ENCODE measurements at regions not wholly inside any gene's neighbourhood (a gene's known extent, or its start where the extent isn't known, plus 50 kb on each side); places are given as distances from the start of the nearest gene placed in this dataset.
A peak's percentile ranks its signal among the peaks of the same experiment; 100 is the strongest.
"Not testable (repeated sequence)": the region's sequence is repeated elsewhere in the genome, so short reads cannot be mapped to it uniquely, and the experiment has no call there.

DNA sequence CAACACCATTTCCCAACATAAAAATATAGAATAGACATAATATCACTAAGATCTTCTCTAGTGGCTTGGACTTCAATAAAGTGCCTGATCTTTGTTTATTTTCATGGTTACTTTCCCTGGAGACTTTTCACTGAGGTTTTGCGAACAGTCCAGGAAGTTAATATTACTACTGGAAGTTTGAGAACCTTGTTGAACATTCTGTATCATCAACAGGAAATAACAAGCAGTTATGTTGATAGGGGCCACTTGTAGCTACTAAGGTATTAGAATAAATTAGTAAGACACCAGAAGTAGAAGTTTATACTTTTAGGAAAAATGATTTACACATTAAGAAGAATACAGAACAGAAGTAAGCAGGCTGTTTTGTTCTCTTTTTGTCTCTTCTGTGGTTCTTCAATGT lies 180.2 kb downstream of the TFAP2B start:
- no peak for DNase-seq

DNA sequence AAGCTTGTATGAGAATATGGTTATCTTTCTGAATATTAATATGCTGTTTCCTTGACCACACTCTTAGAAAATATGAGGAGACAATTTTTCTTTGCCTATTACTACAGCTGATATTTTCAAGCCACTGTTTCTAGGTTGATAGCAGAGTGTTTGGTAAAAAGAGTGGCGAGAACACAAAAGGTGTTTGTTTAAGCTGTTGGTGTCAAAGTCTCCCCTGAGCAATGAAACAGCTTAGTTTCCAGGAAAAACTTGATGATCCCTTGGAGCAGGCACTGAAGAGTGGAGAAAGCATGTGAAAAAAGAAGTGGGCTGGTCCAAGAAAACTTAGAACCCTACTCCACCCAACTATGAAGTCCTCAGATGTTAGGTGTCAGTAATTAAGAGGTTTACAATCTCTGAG lies 182.7 kb downstream of the TFAP2B start:
- DNase-seq: no peak

DNA sequence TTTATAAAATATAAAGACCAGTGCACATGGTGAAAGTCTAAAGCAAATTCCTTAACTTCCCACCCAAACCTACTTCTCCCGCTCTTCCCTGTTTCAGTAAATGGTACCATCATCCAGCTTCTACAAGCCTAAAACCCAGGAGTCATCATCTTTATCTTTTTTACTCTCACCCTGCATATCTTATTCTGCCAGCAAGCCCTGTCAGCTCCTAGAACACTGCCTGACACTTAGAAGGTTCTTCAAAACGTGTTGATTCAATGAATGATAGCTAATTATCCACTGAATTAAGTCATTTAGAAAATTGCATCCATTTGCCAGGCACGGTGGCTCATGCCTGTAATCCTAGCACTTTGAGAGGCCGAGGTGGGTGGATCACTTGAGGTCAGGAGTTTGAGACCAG lies 185.7 kb downstream of the TFAP2B start:
- DNase-seq: no peak

DNA sequence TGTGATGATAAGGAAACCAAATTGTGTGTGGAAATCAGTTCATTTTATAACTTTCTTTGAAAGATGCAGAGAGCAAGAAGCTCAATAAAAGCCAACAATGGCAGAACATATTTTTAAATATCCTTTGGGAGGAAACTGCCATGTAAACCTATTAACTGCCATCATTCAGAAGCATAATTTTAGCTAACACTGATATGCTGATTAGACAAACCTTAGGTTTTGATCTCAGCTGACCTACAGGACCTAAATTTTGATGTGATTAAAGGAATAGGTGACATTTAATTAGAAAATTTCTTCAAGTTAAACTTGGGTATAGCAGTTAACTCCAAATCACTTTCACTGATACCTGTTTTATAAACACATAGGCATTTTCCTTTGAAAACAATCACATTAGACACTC lies 187.1 kb downstream of the TFAP2B start:
- DNase-seq: no peak

DNA sequence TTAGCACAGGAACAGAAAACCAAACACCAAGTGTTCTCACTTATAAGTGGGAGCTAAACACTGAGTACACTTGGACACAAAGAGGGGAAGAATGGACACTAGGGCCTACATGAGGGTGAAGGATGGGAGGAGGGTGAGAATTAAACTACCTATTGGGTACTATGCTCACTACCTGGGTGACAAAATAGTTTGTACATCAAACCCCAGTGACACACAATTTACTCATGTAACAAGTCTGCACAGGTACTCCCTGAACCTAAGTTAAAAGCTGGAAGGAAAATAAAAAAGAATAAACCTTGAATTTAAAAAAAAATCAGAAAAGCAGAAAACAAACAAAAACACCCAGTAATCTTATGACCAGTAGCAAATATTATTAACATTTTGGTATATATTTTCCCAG lies 188.6 kb downstream of the TFAP2B start:
- DNase-seq: no peak

DNA sequence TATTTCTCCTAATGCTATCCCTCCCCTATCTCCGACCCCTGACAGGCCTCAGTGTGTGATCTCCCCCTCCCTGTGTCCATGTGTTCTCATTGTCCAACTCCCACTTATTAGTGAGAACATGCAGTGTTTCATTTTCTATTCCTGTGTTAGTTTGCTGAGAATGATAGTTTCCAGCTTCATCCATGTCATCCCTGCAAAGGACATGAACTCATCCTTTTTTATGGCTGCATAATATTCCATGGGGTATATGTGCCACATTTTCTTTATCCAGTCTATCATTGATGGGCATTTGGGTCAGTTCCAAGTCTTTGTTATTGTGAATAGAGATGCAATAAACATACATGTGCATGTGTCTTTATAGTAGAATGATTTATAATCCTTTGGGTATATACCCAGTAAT lies 190.0 kb downstream of the TFAP2B start:
- not testable (repeated sequence) for DNase-seq

DNA sequence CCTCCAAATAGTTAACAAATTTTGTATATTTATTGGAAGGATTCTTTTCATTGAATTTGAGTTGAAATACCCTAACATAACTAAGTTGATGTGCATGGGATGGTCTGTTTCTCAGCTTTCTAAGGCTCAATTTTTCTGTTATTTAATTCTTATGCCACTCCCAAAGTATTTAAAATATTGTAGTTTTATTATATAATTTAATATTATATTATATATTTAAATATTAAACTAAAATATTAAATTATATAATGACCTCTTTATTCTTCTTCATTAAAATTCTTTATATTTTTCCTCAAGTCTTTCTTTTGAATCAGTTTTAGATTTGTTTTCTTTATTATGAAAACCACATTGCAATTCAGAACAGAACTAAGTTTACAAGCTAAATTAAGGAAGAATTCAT lies 194.7 kb downstream of the TFAP2B start:
- DNase-seq: no peak

DNA sequence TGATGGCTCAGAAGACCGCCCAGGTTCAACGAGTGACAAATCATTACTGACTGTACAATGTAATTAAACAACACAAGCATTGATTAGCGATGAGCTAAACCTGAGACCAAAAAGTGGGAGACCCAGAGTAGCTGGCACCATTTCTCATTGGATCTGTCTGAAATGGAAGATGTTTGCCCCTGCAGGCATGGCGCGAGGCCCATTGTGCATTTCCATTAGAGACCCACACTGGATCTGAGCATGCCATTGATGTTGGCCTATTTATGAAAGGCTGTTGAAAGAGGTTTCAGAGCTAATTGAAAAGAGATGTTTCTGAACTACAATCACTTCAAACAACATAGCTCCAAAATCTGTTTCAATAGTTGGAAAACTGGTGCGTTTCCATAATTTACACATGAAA lies 196.7 kb downstream of the TFAP2B start:
- no peak for DNase-seq

DNA sequence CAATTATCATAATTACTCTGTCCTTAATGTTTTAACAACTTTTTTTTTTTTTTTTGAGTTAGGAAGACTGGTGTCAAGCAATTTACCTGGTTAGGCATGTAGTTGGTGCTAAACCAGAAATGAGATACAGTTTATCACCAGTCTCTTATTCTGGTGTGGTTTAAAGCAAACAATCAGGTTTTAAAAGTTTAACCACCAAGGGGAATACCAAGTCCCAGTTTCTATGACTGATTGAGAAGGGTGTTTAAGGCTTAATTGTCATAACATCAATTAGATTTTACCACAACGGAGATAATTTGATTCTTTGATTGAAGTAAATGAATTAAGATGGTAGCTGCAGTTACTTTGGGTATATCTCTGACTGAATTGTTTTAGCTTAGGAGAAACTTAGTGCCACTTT lies 197.8 kb downstream of the TFAP2B start:
- DNase-seq: no peak

DNA sequence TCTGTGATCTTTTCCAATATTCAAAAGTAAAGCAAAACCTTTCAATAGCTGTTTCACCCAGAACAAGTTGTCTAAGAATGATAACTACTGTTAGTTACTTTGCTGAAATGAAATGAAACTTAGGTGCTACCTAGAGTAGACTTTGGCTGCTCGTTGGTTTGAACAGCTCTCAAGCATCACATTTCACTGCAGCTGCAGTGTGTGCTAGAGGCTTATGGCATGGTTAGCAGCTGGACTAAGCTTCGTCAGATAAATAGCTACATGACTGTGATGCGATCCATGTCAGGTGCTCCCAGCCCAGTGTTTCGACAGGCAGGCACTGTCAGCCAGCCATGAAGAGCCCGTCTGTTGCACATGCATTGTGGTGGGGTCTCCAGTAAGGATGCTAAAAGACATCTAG lies 201.1 kb downstream of the TFAP2B start:
- DNase-seq: no peak

DNA sequence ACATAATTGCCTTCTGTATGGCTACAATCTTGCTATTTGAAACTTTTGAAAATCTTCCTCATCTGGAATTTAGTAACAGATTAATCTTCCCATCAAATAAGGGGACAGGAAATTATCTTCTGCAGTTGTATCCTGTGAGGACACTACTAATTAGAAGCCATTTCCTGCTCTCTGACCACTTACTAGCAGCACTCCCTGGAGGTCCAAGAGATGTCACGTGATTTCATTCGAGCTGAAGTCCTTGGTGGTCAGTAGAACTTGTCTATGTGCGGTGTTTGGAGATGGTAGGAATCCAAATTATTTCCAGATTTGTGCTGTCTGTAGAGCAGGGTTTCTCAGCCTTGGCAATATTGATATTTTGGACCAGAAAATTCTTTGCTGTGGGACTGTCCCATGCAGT lies 202.5 kb downstream of the TFAP2B start:
- DNase-seq: no peak

DNA sequence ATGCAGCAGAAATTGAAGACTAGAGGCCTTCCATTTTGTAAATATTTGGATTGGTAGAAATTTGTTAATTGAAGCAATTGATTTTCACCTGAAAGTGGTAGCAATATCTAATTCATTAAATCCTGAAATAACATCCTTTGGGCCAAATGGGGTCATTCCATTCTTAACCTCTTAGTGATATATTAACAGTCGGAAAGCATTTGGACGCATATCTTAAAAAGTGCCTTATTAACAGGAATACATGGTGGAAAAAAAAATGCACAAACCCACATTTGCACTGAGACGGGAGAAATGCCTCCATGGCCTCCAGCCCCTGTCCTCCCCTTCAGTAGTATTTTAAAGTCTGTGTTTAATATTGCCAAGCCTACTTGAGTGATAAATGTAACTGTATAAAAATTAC lies 205.5 kb downstream of the TFAP2B start:
- DNase-seq: no peak

DNA sequence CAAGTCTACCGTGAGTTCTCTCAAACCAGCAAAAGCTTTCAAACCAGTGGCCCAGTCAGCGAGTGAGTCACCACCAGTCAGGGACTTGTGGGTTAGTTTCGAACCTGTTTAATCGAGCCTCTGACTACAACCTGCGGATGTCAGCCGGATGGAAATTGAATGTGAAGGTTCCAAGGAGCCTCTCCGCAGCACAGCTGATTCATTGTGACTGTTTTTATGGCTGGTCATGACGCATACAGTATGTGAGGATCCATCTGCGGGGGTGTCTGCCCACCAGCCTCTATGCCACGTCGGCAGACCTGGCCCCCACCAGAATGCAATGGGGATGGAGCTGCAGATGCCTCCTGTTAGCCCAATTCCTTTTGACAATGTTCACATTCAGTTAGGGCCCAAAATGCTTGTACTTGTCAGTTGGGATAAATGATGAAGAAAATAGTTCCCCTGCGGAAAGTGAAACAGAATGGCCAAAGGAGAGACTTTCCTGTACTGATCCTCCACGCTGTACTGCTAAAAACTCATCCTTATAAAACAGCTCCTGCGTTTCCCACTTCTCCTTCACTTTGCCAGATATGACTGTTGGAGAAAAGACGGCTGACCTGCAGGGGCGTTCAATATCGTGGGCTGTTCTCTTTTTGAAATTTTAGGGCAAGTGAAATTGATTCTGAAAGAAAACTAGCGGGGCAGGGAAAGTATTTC lies 206.6 kb downstream of the TFAP2B start:
- peak; percentile 32 for DNase-seq

DNA sequence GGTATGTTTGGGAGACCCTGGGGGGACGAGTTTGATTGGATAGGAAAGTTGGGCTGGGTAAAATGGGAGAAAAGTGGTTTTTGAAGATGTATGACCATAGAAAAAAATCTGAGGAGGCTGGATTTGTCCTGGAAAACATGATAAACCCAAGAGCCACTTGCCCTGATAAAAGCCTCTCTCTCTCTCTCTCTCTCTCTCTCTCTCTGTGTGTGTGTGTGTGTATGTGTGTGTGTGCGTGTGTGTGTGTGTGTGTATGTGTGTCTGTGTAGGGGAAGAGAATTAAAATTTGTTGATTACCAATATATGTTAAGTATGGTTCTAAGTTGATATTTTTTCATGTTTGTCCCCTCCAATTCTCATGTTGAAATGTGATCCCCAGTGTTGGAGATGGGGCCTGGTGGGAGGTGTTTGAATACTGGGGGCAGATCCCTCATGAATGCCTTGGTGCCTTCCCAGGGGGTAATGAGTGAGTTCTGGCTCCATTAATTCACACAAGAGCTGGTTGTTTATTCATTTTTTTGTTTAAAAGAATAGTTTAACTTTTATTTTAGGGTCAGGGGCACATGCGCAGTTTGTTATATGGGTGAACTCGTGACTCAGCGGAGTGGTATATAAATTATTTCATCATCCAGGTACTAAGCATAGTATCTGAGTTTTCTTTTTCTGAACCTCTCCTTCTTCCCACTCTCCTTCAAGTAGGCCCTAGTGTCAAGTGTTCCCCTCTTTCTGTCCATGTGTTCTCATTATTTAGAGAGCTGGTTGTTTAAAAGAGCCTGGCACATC lies 208.8 kb downstream of the TFAP2B start:
- no peak for DNase-seq

DNA sequence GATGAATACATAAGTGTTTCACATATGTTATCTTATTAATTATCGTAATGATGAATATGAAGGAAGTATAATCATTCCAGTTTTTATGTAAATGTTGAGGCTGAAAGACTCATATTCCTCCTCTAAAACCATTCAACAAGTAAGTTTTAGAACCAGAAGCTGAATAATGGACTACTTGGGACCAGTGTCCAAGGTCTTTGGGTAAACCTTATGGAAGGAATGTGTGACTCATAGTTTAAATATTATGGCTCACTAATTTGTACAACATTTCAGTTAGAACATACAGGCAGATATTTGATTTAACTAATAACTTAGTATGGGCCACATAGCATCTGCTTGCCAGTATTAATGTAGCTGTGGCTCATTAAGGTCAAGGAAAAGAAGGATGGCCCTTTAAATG lies 209.6 kb downstream of the TFAP2B start:
- DNase-seq: peak; percentile 50

DNA sequence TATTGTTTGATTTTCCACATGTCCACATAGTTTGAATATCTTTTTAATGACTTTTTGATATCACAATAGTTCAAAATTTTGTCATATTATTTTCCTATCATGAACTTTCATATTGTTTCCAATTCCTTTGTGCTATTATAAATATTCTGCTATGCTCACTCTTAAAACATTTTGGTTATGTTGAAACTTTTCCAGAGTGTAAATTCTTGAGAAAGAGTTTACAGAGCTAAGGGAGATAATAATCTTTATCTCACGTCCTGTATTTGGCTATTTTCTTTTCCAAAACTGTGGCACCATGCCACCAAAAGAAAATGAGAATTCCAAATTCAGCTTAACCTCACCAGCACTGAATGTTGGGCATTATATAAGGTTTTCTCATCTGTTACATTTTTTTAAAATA lies 210.9 kb downstream of the TFAP2B start:
- DNase-seq: peak; percentile 9

DNA sequence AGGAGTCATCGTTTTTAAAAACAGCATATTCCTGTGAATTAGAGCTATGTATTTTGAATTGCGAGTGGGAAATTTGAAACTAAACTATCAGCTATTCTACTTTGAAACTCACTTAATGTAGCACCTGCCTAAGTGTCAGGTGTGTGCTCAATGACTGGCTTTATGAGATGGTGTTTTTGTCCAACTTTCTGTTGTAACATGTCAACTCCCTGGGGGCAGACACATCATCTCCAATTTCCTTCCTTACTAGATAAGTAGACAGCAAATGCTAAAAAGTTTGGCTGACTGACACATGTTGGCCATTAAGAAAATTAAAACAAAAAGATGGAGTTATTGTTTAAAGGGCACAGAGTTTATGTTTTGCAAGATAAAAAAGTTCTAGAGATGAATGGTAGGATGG lies 226.9 kb downstream of the TFAP2B start:
- DNase-seq: no peak

DNA sequence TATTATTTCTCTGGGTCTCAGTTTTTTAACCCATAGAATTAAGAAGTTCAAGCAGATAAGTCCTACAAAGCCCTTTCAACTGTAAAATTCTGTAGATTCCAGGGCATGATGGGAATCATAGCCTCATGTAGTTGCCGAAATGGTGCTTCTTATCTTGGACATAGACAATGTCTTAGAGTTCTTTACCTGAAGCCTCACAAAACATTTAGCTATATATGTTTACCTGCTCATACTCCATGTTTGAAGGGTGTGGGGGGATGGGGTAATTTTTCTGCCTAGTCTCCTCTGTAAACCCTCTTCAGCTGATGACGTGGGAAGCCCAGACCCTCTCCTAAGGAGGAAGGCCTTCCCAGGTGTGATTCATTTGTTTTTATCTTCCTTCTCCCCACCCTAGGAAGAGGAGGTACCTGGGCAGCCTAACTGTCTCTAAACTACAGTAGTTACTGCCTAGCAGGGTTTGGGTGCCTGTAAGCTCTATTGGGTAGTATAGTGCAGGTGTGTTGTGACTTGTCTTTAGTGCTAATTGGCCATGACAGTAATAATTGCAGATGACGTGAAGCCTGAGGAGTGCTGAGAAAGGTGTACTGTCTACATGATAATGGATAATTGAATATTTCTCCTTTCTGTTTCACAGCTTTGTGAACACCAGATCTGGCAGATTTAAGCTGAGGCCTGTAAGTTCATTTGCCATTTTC lies 230.8 kb downstream of the TFAP2B start:
- no peak for DNase-seq

DNA sequence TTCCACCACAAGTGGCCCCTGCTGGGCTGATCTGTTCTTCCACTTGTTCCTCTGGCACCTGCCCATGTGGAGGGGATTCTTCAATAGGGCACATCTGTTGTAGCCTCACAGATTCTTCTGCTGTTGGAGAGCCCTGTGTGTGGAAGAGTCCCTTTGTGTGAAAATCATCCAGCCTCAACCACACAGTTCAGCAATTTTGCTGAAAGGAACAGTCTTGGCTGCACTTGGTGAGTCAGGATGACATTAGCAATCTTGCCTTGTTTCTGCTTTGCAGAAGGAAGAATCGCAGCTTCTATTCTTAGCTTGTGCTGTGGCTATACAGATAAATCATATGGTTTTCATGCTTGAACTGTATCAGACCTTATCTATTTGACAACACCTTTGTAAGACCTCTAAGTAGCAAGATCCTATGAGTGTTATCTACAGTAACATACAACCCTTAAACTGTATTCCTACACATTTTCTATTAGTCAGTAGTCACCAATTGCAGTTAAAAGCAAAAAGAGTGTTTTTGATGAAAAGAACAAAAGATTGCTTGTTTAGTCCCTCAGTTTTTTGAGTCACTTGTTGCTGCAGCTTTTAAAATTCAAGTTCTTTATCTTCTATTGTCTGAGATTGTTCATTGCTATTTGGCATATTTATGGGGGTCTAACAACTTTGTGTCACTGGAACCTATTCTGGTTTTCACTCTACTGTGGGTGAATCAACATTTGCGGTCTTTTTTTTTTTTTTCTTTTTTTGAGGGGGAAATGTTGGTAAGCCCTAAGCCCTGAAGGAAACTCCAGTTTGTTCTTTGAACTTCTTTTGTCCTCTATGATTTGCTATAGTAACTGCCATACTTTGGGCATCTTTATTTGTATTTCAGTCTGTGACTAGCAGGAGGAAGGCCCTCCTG lies 231.6 kb downstream of the TFAP2B start:
- no peak for DNase-seq

DNA sequence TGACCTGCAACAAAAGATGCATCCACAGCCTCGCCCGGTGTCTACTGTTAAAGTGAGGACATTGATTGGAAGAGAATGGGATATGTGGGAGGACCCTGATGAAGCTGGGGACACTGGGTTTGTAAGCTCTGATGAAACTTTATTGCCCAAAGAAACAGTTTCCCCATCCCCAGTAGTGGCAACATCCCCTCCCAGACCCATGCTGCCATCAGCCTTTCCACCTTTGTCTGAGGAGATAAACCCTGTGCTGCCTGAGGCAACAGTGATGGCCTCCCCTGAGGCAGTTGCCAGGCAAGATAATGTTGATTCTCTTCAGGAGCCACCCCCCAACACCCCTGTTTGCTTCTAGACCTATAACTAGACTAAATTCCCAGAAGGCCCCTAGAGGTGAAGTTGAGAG lies 234.0 kb downstream of the TFAP2B start:
- DNase-seq: not testable (repeated sequence)

DNA sequence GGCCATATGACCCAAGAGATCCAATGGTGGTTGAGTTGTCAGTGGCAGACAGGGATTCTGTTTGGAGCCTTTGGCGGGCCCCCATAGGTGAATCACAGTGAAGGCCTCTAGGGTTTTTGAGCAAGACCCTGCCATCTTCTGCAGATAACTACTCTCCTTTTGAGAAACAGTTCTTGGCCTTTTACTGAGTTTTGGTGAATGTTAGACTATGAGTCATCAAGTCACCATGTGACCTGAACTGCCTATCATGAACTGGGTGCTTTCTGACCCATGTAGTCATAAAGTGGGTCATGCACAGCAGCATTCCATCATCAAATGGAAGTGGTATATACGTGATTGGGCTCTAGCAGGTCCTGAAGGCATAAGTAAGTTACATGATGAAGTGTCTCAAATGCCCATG lies 236.6 kb downstream of the TFAP2B start:
- DNase-seq: not testable (repeated sequence)

DNA sequence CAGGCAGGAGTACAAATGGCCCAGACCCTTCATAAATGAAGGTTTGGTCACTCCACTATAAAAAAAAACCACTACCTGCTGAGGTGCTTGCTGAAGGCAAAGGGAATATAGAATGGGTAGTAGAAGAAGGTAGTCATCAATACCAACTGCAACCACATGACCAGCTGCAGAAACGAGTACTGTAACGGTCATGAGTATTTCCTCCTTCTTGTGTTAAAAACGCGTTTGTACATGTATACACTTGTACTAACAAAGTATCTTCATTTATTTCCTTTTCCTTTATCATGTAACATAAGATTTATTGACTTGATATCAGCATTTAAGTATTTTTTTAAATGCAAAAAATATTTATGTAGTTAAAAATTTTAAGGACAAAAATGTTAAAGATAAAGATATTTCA lies 238.6 kb downstream of the TFAP2B start:
- DNase-seq: no peak

DNA sequence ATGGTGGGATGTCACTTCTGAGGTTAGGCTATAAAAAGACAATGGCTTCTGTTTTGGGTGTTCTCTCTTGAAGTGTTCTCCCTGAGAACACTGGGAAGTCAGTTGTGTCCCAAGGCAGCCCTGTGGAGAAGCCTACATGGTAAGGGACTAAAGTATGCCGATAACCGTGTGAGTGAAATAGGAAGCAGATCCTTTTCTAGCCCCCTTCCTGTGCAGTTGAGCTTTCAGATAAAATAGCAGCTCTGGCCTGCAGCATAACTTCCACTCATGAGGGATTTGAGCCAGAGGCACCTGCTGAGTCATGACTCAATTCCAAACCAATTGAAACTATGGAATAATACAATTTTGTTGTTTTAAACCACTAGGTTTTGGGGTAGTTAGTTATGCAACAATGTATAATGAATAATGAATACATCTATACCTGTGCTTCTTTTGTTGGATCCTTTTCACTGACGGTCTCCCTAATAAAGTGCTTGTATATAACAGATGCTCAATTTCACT lies 241.6 kb downstream of the TFAP2B start:
- DNase-seq: no peak

All from fibroblast of upper back skin (primary cell).